Anterior cingulate cortex (tissue), 58 donors: ENCODE measurements at regions not wholly inside any gene's neighbourhood (a gene's known extent, or its start where the extent isn't known, plus 50 kb on each side); places are given as distances from the start of the nearest gene placed in this dataset.
"Not testable (repeated sequence)": the region's sequence is repeated elsewhere in the genome, so short reads cannot be mapped to it uniquely, and the experiment has no call there.

Experiments
- DNase-seq, 58 donors: peaks; one replicate each; lab custom pipeline; 2025; lab: John Stamatoyannopoulos, UW

DNA sequence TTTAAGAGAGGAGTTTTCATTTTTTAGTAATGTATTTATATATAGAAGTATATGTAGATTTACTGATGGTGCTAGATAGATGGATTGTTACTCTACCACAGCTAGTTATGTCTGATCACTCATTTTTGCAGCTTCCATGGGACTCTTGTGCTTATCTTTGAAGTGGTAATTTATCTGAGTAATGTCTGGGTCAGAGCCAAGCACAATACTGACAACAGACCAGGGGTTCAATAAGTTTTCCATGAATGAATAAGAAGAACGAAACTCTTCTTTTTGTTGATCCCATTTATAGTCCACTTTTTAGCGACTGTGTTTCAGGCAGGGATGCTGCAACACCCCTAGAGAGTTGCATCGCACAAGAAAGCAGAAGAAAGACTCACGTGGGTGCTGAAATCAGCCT lies 935.2 kb downstream of the PLA2G4A start:
- DNase-seq: no peak

DNA sequence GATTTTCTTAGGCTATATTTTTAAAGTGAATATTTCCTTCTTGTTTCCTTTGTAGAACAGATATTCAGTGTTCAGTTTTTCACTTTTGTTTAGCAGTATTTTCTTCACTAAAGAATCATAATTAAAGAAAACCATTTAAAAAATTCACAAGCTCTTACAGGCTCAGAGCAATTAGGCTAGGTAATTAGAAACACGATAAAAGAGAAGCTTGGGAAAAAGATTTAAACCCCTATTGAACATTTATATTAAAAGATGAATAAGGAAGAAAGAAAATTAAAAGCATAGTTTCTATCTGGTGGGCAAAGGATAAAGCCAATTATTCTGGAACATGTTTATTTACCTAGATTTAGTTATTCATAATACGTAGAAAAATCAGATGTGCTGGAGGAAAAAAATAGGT lies 942.6 kb downstream of the PLA2G4A start:
- no peak for DNase-seq

DNA sequence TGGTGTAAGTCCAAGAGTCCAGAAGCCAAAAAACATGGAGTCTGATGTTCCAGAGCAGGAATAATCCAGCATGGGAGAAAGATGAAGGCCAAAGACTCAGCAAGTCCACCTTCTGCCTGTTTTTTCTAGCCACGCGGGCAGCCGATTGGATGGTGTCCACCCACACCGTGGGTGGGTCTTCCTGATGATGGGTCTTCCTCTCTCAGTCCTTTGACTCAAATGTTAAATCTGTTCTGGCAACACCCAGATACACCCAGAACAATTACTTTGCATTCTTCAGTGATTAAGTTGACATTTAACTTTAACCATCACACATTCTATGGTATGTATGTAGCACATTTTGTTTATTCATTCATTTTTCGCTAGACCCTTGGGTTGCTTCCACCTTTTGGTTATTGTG lies 944.4 kb downstream of the PLA2G4A start:
- DNase-seq: no peak

DNA sequence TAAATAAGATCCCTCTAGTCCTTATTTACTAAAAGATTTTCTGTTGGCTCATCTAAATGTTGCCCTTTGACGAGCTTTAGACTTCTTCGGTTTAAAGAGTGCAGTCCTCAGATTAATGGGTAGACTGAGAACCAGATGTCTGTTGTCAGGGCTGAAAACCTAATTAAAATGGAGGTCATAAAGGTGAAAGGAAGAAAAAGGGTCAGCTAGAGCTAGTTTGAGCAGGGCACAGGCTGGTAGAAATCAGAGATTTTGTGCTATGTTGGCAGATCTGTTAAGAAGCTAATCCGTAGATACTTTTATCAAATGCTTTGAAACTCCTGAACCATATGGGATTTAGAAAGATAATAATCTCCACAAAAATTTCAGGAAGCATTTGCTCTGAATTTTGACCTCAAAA lies 959.0 kb downstream of the PLA2G4A start:
- DNase-seq: no peak

DNA sequence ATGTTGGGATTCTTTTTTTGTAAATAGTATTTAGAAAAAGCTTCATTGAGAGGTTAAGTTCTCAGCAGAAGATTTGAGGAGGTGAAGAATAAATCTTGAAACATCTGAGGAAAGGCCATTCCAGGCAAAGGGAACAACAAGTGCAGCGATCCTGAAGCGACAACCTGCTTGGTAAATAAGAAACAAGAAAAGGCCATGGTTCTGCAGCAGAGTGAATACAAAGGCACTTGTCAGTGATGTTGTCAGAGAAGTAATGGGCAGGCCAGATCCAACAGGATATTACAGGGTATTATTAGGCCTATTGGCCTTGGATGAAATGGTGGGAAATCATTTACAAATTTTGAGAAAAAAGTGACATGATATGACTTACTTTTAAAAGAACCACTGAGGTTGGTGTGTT lies 960.0 kb downstream of the PLA2G4A start:
- DNase-seq: no peak

DNA sequence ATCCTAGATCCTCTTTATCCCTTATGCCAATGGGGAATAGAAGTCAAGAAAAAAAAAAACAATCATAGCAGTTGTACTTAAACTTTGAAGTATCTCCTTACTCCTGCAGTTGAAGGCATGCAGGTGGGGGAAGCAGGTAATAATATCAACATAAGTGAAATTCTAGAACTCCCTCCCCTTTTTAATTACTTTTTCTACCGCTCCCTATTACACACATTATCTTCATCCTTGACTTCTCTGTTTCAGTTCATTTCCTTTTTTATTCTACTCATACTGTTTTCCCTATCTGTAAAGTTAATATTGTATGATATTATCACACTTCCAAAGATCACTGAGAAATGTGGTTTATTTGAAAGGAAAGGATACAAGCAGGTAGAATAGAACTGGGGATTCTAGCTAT lies 962.0 kb downstream of the PLA2G4A start:
- DNase-seq: no peak

DNA sequence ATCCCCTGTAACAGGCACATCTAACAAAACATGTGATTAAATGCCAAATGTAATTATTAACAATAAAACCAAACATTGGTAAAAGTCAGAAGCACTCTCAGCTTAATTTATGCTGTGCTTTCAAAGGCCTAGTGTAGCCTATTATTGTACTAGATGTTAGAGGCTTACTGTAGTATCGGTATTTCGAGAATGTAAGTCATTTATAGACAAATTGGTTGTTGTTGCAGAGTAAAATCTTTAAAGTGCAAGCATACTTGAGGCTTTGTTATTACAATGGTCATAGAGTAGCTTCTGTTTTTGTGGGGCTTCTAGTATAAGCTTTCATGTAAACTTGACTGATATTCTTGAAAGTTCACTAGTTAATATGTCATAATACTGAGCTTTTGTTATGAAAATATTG lies 965.8 kb downstream of the PLA2G4A start:
- DNase-seq: no peak

DNA sequence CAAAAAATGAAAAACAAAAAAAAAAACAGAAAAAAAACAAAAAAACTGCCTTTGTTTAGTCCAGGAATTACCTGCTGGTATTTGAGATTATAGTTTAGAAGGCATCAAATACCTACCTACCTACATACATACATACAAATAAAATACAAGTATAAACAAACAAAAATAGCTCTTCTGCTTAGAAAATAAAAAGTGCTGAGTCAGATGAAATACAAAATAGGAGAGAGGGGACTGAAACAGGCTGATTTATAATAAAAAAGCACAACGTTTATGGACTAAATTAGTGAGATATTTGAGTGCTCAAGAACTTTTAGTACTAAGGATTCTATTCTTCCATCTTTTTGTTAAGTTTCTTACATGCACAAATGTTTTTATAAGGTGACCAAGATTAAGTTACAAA lies 980.8 kb downstream of the PLA2G4A start:
- no peak for DNase-seq

DNA sequence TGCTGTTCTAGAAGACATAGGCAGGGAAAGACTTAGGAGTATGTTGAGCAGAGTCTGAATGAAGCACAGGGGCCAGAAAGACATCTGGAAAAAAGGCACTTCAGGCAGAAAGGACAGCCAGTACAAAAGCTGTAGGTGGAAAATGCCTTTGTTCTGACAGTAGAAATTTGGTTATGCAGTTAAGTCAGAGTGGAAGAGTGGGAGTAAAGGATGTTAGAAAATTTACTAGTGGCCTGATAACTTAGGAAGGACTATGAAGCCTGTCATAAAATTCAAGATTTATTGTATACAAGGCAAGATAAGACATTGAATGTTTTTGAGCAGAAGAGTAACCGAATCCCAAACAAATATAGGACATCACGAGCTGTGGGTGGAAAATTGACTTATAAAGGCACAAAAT lies 987.9 kb downstream of the PLA2G4A start:
- no peak for DNase-seq

DNA sequence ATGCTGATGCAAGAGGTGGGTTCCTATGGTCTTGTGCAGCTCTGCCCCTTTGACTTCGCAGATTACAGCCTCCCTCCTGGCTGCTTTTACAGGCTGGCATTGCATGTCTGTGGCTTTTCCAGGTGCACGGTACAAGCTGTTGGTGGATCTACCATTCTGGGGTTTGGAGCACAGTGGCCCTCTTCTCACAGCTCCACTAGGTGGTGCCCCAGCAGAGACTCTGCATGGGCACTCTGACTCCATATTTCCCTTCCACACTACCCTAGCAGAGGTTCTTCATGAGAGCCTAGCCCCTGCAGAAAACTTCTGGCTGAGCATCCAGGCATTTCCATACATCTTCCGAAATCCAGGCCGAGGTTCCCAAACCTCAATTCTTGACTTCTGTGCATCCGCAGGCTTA lies 989.0 kb downstream of the PLA2G4A start:
- no peak for DNase-seq

DNA sequence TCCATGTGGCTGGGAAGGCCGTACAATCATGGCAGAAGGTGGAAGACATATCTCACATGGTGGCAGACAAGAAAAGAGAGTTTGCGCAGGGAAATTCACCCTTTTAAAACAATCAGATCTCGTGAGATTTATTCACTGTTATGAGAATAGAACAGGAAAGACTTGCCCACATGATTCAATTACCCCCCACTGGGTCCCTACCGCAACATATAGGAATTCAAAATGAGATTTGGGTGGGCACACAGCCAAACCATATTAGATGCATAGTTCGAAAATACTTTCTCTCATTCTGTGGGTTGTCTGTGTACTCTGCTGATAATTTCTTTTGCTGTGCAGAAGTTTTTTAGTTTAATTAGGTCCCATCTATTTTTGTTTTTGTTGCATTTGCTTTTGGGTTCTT lies 990.3 kb downstream of the PLA2G4A start:
- DNase-seq: no peak

DNA sequence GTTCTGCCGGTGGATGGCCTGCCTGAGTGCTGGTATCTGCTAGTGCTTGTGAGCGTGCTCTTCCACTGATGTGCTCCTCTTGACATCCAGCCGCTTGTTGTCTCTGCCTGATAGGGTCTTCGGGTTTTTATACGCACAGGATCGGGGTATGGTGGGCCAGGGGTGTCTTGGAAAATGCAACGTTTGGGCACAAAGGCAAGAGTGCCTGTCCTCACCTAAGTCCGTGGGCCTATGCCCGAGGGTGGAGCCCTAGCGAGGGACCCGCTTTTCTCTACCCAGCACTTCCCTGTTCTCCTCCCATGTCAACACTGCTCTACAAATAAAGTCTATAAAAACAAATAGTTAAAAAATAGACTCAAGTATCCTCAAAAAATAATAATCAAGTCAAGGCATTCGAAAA lies 1007.8 kb downstream of the PLA2G4A start:
- DNase-seq: no peak

DNA sequence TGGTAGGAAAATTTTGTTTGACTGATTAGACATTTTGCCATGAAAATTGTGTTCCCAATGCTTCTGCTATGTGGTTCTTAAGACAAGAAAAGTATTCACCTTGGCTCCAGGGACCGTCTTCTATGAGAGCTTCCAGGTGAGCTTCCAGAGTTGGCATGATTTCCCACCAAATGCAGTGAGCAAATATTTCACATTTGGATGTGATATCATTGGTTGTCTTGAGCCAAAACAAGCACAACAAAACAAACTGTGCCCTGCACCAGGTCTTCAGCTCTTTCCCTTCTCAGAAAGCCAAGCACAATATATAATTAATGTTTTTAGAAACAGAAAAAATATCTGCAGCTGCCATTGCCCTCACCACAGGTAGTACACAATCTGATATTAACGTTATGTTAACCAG lies 1009.0 kb downstream of the PLA2G4A start:
- no peak for DNase-seq

DNA sequence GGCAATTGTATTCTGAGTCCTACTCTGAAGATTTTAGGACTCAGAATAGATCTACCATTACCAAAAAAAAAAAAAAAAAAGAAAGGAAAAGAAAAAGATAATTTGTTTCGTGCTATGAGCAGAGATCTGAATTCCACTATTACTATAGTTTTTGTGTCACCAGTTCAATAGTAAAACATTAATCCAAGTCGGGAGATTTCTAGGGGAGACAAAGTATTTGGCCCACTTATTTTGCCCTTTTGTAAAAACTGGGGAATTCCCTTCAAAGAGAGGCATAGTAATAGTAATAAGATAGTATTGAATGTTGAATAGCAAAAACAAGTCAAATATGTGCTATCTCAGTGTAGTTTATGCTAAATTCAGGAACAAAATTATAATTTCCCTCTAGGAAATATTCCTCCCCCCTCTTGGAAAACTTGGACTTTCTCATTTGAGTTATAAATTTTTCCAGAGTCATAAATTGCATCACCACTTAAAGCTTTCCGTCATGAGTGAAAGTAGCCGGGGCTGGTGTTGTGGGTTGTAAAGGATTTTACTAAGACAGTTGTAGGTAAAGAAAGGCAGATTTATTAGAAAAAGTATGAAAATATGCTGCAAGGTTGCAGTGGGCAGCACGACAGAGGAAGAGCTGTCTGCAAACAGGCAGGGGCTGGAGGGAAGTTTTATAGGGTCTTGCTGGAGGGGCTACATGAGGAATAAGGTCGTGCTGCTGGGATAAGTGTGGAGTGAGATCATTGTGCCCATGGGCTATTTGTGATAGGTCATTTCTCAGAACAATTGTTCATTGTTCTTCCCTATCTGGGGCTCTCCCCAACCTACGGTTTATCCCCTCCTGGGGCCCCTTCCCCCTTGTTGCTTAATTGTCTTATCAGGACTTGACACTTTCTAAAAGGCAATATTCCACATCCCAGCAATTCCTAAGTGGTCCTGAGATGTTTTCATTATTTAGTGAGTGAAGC lies 1009.9 kb downstream of the PLA2G4A start:
- no peak for DNase-seq

DNA sequence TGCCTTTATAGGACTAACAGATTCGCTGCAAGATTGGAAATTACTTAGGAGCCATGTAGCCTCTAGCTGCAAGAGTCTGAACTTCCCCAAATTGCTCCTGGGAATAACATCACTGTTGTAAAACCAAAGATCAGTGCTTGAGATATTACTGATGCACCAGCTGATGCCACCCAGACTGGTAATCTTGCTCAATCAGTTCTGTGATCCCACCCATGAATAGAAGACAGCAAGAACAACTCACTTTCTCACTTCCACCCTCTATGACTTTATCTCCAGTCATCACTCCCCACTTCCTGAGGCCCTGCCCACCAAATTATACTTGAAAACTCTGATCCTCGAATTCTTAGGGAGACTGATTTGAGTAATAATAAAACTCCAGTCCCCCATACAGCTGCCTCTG lies 1011.1 kb downstream of the PLA2G4A start:
- DNase-seq: no peak

DNA sequence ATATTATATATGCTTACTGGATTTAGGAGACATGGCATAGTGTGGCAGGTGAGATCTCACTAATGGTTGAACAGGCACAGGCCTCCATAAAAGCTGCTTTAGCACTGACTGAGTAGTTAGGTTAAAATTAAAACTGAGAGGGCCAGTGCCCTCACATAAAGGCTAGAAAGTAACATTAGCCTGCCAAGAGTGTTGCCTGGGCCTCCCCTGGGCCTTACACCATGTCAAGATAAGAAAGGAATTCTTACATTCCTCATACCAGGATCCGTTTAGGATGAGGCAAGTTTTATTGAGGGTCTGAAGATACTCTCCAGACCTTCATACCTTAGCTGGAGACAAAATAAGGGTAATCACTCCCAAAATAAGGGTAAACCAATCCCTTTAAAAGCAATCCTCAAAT lies 1011.8 kb downstream of the PLA2G4A start:
- DNase-seq: no peak

DNA sequence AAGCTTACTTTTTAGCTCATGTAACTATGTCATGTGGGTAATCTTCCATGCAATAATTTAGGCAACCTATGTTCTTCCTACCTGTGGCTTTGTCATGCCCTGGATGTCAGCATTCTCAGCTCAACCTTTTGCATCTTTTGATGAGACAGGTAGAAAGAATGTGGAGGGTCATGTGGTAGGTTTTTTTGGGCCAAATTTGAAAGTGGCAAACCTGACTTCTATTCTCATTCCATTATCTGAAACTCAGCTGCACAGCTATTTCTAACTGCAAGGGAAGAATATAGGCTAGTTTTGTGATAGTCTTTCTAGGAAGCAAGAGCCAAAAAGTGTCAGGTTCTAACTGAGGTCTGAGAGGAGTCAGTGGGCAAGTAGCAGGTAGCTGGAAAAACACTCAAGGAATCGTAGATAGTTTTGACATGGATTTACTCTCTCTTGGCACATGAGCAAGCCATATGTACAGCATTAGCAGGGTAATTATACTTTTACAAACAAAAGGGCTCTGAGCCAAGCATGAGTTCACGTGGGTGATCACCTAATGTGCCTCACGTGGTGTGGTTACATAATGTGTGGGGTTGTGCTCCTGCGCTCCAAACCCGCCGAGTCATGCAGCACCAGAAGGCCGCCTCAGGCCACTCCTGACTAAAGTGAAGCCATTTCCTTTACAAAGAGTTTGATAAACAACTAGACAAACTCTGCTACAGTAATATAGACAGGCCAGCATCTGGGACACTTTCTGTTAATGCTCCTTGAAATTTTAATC lies 1013.8 kb downstream of the PLA2G4A start:
- no peak for DNase-seq

DNA sequence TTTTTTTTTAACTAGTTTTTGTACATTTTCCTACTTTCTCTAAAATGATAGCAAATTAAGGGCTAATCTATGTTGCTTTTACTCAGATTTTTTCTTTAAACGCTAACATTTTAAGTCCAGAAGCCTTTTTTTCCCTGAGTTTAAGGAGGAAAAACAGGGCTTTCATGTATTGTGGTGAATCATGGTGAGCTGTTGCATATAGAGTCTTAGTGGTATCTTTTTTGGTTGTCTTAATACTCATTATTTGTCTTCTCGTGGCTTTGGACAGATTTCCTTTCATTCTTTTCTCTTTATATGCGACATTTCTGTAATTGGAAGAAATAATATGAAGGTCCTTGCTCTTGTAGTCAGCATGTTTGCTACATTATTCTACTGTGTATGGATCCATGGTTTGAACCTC lies 1015.6 kb downstream of the PLA2G4A start:
- DNase-seq: no peak

DNA sequence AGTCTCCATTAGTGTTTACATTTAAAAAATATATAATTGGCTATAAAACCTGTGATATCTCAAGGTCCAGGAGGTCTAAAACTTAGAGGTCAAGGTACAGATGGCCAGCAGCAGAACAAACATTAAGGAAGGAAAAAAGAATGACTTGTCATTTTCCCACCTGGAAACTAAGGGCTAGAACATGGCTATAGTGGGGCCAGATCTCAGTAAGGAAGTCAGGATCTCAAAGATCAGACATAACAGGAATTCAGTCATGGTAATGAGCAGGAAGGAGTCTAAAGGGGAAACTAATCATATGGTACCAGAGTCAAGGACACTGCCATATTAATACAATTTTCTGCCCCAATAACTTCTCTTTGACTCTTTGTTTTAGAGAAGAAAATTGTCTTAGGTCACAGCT lies 1018.8 kb downstream of the PLA2G4A start:
- no peak for DNase-seq

DNA sequence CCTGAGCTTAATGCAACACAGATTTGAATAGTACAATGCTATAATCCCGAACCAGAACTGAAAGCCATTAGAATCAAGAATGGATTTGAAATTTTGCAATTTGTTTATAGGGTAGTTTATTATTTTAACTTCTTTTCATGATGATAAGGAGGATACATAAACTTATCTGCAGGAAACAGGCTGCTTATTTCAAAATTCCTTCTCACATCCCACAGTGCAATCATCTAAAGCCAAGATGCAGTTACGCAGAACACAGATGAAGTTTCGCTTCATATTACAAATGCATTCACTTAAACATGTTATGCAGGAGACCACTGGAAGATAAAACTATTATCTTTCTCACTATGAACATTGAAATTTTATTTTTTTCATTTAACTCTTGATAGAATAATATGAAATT lies 1019.6 kb downstream of the PLA2G4A start:
- no peak for DNase-seq

DNA sequence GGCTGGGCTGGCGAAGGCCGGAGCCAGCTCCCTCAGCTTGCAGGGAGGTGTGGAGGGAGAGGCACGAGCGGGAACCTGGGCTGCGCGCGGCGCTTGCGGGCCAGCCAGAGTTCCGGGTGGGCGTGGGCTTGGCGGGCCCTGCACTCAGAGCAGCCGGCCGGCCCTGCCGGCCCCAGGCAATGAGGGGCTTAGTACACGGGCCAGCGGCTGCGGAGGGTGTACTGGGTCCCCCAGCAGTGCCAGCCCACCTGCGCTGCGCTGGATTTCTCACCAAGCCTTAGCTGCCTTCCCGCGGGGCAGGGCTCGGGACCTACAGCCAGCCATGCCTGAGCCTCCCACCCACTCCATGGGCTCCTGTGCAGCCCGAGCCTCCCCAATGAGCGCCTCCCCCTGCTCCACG lies 1021.4 kb downstream of the PLA2G4A start:
- DNase-seq: not testable (repeated sequence)

DNA sequence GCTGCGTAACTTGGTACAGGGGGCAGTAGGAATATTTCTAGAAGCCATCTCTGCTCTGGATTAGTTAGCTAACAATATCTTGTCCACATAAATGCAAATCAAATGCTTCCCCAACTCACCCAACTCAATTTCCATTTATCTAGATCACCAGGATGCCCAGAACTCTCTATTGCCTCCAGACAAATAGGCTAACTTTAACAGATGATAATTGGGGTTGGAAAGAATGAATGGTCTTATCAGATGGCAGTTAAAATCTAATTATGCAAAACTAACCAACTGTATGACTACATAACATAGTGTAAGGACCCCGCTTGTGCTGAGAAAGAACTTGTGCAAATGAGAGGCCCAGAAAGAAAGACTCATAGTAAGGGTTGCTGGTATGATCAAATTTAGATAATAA lies 1024.8 kb downstream of the PLA2G4A start:
- no peak for DNase-seq
